Gastrocnemius medialis (tissue), 4 donors: ENCODE measurements at regions not wholly inside any gene's neighbourhood (a gene's known extent, or its start where the extent isn't known, plus 50 kb on each side); places are given as distances from the start of the nearest gene placed in this dataset.

Experiments used
- POLR2A ChIP-seq, 2 donors: fragments of 450-650 bp; IDR thresholded peaks; one replicate each; pipeline ENCODE4 v1.6.1; 2017; ENCODE audit warnings: antibody characterized with exemption in 2 of 2, mild to moderate bottlenecking in 2 of 2, moderate library complexity in 2 of 2
- TF ChIP-seq, protein P1 (sequence below), 5 experiments: fragments of 450-650 bp in 3 of 5; fragments of 200-600 bp in 2 of 5; sonication (generic) in 2 of 5; IDR thresholded peaks in 4 of 5; conservative IDR thresholded peaks in 1 of 5; 1 replicate in 4 of 5; 2 replicates in 1 of 5; pipeline ENCODE4 v1.5.1; 2016 to 2019; ENCODE audit warnings: antibody characterized with exemption in 5 of 5, mild to moderate bottlenecking in 3 of 5, moderate library complexity in 3 of 5

DNA sequence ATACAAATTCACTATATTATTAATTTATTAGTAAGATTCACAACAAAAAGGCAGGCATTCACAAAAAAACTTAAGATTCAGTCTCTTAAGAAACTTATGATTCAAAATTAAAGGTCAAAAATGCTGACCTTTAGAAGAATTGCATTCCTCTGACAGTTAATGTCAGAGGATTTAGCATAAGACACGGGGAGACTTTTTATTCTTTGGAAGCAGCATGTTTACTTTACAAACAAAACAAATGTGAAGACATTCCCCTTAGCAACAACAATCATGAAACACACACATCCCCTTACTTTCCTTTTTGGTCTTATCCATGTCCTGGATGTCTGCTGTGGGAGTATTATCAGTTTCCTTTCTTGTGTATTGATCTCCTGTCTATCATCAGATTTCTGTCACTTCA is 117.1 kb downstream of the RAD51AP2 start:
- TF ChIP-seq, protein P1, sequence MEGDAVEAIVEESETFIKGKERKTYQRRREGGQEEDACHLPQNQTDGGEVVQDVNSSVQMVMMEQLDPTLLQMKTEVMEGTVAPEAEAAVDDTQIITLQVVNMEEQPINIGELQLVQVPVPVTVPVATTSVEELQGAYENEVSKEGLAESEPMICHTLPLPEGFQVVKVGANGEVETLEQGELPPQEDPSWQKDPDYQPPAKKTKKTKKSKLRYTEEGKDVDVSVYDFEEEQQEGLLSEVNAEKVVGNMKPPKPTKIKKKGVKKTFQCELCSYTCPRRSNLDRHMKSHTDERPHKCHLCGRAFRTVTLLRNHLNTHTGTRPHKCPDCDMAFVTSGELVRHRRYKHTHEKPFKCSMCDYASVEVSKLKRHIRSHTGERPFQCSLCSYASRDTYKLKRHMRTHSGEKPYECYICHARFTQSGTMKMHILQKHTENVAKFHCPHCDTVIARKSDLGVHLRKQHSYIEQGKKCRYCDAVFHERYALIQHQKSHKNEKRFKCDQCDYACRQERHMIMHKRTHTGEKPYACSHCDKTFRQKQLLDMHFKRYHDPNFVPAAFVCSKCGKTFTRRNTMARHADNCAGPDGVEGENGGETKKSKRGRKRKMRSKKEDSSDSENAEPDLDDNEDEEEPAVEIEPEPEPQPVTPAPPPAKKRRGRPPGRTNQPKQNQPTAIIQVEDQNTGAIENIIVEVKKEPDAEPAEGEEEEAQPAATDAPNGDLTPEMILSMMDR (IDR thresholded peaks at IDR 0.05 in 4 of 5, conservative IDR thresholded peaks at IDR 0.05 in 1 of 5), result no peak
- TF ChIP-seq POLR2A (IDR thresholded peaks at IDR 0.05), result no peak
